T-helper 1 cell treated with Interleukin-12 subunit alpha and Interleukin-12 subunit beta and Interleukin-4 antibody, amounts not matched to agents 30 μg/mL and 1 μg/mL, for 36 hours (primary cell): ENCODE measurements at regions not wholly inside any gene's neighbourhood (a gene's known extent, or its start where the extent isn't known, plus 50 kb on each side); places are given as distances from the start of the nearest gene placed in this dataset.
A peak's percentile ranks its signal among the peaks of the same experiment; 100 is the strongest.

Source experiments
- H3K27ac Mint-ChIP-seq: one replicate; pipeline ENCODE4 v1.8.0; 2021; ENCODE audit warnings: mild to moderate bottlenecking, mixed read lengths
- H3K27me3 Mint-ChIP-seq: one replicate; pipeline ENCODE4 v1.8.0; 2021; ENCODE audit warnings: low read depth, mixed read lengths
- H3K36me3 Mint-ChIP-seq: one replicate; pipeline ENCODE4 v1.8.0; 2021; ENCODE audit warnings: low read depth, mixed read lengths
- H3K4me1 Mint-ChIP-seq: one replicate; pipeline ENCODE4 v1.8.0; 2021; ENCODE audit warnings: low read depth, mixed read lengths
- H3K4me3 Mint-ChIP-seq: one replicate; pipeline ENCODE4 v1.8.0; 2021; ENCODE audit warnings: mild to moderate bottlenecking, moderate library complexity, mixed read lengths
- H3K9me3 Mint-ChIP-seq: one replicate; pipeline ENCODE4 v1.8.0; 2021; ENCODE audit warnings: mixed read lengths

- Mint-ChIP-seq H3K36me3 (no peaks in the 10 kb centered on the region), H3K27ac (no peak overlapping the region), H3K4me1 (no peaks in the 10 kb centered on the region), H3K27me3 (peaks cover 58% of the 10 kb centered on the region), H3K4me3 (no peak overlapping the region), H3K9me3 (no peaks in the 10 kb centered on the region)
Observed at GRCh38 chr5:135194573-135195269, 160.7 kb upstream of the PITX1 start.

GRCh38 chr5:135194126-135194488, 160.1 kb upstream of the PITX1 start:
- no peaks in the 10 kb centered on the region for H3K36me3 Mint-ChIP-seq
- no peaks in the 10 kb centered on the region for H3K9me3 Mint-ChIP-seq
- H3K4me3 Mint-ChIP-seq, result no peak overlapping the region
- no peak overlapping the region for H3K27ac Mint-ChIP-seq
- peaks cover 57% of the 10 kb centered on the region for H3K27me3 Mint-ChIP-seq
- H3K4me1 Mint-ChIP-seq, result no peaks in the 10 kb centered on the region

- H3K4me3 Mint-ChIP-seq, result no peak overlapping the region
- no peak overlapping the region for H3K27ac Mint-ChIP-seq
- H3K4me1 Mint-ChIP-seq, result no peaks in the 10 kb centered on the region
- no peaks in the 10 kb centered on the region for H3K36me3 Mint-ChIP-seq
- H3K9me3 Mint-ChIP-seq, result no peaks in the 10 kb centered on the region
- H3K27me3 Mint-ChIP-seq, result peaks cover 57% of the 10 kb centered on the region
Observed at GRCh38 chr5:135193213-135194125, 159.4 kb upstream of the PITX1 start.

GRCh38 chr5:135192351-135192750, 158.3 kb upstream of the PITX1 start:
- Mint-ChIP-seq H3K4me1 (no peaks in the 10 kb centered on the region), H3K9me3 (no peaks in the 10 kb centered on the region), H3K27me3 (peaks cover 58% of the 10 kb centered on the region), H3K4me3 (no peak overlapping the region), H3K36me3 (no peaks in the 10 kb centered on the region), H3K27ac (no peak overlapping the region)

GRCh38 chr5:135191084-135191826, 157.2 kb upstream of the PITX1 start:
- H3K27me3 Mint-ChIP-seq, result peaks cover 55% of the 10 kb centered on the region
- no peak overlapping the region for H3K27ac Mint-ChIP-seq

GRCh38 chr5:135190416-135191083, 156.5 kb upstream of the PITX1 start:
- Mint-ChIP-seq H3K27me3 (peaks cover 55% of the 10 kb centered on the region), H3K4me1 (no peaks in the 10 kb centered on the region), H3K36me3 (no peaks in the 10 kb centered on the region), H3K4me3 (no peak overlapping the region), H3K27ac (no peak overlapping the region), H3K9me3 (no peaks in the 10 kb centered on the region)

More at GRCh38 chr5:135191084-135191826, 157.2 kb upstream of the PITX1 start:
- Mint-ChIP-seq H3K4me1 (no peaks in the 10 kb centered on the region), H3K4me3 (peak overlapping the region; percentile 65), H3K9me3 (no peaks in the 10 kb centered on the region), H3K36me3 (no peaks in the 10 kb centered on the region)

- no peaks in the 10 kb centered on the region for H3K9me3 Mint-ChIP-seq
- H3K36me3 Mint-ChIP-seq, result no peaks in the 10 kb centered on the region
- H3K4me1 Mint-ChIP-seq, result no peaks in the 10 kb centered on the region
- peaks cover 55% of the 10 kb centered on the region for H3K27me3 Mint-ChIP-seq
- no peak overlapping the region for H3K4me3 Mint-ChIP-seq
- no peak overlapping the region for H3K27ac Mint-ChIP-seq
Observed at GRCh38 chr5:135189024-135189423, 155.0 kb upstream of the PITX1 start.

GRCh38 chr5:135188233-135188914, 154.3 kb upstream of the PITX1 start:
- Mint-ChIP-seq H3K4me1 (no peaks in the 10 kb centered on the region), H3K9me3 (no peaks in the 10 kb centered on the region), H3K4me3 (no peak overlapping the region), H3K27ac (no peak overlapping the region), H3K27me3 (peaks cover 54% of the 10 kb centered on the region), H3K36me3 (no peaks in the 10 kb centered on the region)

GRCh38 chr5:135186662-135187522, 152.9 kb upstream of the PITX1 start:
- Mint-ChIP-seq H3K4me3 (no peak overlapping the region), H3K36me3 (no peaks in the 10 kb centered on the region), H3K9me3 (no peaks in the 10 kb centered on the region), H3K4me1 (no peaks in the 10 kb centered on the region), H3K27me3 (peaks cover 45% of the 10 kb centered on the region), H3K27ac (no peak overlapping the region)

GRCh38 chr5:135185481-135186065, 151.5 kb upstream of the PITX1 start:
- H3K27ac Mint-ChIP-seq, result no peak overlapping the region
- peaks cover 37% of the 10 kb centered on the region for H3K27me3 Mint-ChIP-seq
- H3K9me3 Mint-ChIP-seq, result no peaks in the 10 kb centered on the region
- H3K4me1 Mint-ChIP-seq, result no peaks in the 10 kb centered on the region
- no peaks in the 10 kb centered on the region for H3K36me3 Mint-ChIP-seq
- no peak overlapping the region for H3K4me3 Mint-ChIP-seq

GRCh38 chr5:135184646-135185045, 150.6 kb upstream of the PITX1 start:
- no peaks in the 10 kb centered on the region for H3K4me1 Mint-ChIP-seq
- H3K27ac Mint-ChIP-seq, result no peak overlapping the region

GRCh38 chr5:135183464-135183863, 149.4 kb upstream of the PITX1 start:
- Mint-ChIP-seq H3K27me3 (peaks cover 17% of the 10 kb centered on the region), H3K27ac (no peak overlapping the region), H3K4me3 (no peak overlapping the region), H3K9me3 (no peaks in the 10 kb centered on the region), H3K4me1 (no peaks in the 10 kb centered on the region), H3K36me3 (no peaks in the 10 kb centered on the region)

More at GRCh38 chr5:135184646-135185045, 150.6 kb upstream of the PITX1 start:
- H3K27me3 Mint-ChIP-seq, result peaks cover 28% of the 10 kb centered on the region
- H3K4me3 Mint-ChIP-seq, result no peak overlapping the region
- H3K9me3 Mint-ChIP-seq, result no peaks in the 10 kb centered on the region
- no peaks in the 10 kb centered on the region for H3K36me3 Mint-ChIP-seq

- Mint-ChIP-seq H3K4me1 (no peaks in the 10 kb centered on the region), H3K27me3 (peaks cover 9% of the 10 kb centered on the region), H3K4me3 (no peak overlapping the region), H3K36me3 (no peaks in the 10 kb centered on the region), H3K9me3 (no peaks in the 10 kb centered on the region), H3K27ac (no peak overlapping the region)
Observed at GRCh38 chr5:135182675-135183074, 148.6 kb upstream of the PITX1 start.
